ENCODE measurements at regions not wholly inside any gene's neighbourhood (a gene's known extent, or its start where the extent isn't known, plus 50 kb on each side); places are given as distances from the start of the nearest gene placed in this dataset.

- Histone ChIP-seq H3K9ac (ENCODE audit: low read length) (no peak overlapping the region), H4K8ac (ENCODE audit: low read length) (no peak overlapping the region), H2BK12ac (ENCODE audit: low read length in 2 of 2) (no peak overlapping the region), H3K14ac (ENCODE audit: low read length in 2 of 2) (no peak overlapping the region), H2BK5ac (ENCODE audit: low read depth, low read length, poor library complexity, severe bottlenecking) (no peak overlapping the region), H3K4ac (ENCODE audit: low read depth in 1 of 2, low read length in 2 of 2) (no peak overlapping the region), H3K18ac (ENCODE audit: low read depth in 1 of 2, low read length in 2 of 2) (no peak overlapping the region), H2BK15ac (ENCODE audit: low read depth, poor library complexity, severe bottlenecking) (no peak overlapping the region), H3K36me3 (ENCODE audit: control insufficient read depth in 1 of 2, insufficient read depth in 2 of 2, low read depth in 1 of 2, low read length in 2 of 2) (no peaks in the 10 kb centered on the region), H3K4me3 (ENCODE audit: insufficient read depth in 1 of 2, low read depth in 1 of 2, low read length in 2 of 2) (no peak overlapping the region), H2AFZ (ENCODE audit: low read depth, low read length) (no peak overlapping the region), H3K4me2 (ENCODE audit: low read length, poor library complexity, severe bottlenecking) (no peak overlapping the region), H3K27me3 (ENCODE audit: control insufficient read depth in 1 of 2, insufficient read depth in 1 of 2, low read length in 2 of 2) (peaks cover 12 to 24% of the 10 kb centered on the region in 2 experiments), H3K79me1 (replicated peaks; ENCODE audit: low read length, poor library complexity, severe bottlenecking) (no peaks in the 10 kb centered on the region), H2AK5ac (ENCODE audit: low read length, severe bottlenecking) (no peak overlapping the region), H4K91ac (ENCODE audit: low read length) (no peak overlapping the region), H3K4me1 (ENCODE audit: control insufficient read depth, insufficient read depth, low read depth, low read length) (no peaks in the 10 kb centered on the region), H2BK120ac (ENCODE audit: low read depth, low read length) (no peak overlapping the region), H3K27ac (ENCODE audit: low read length, poor library complexity, severe bottlenecking) (no peak overlapping the region), H3K23ac (ENCODE audit: low read length in 2 of 2) (no peak overlapping the region), H3K9me3 (ENCODE audit: control insufficient read depth, low read length) (peaks cover 6% of the 10 kb centered on the region)
- WGBS: 64% methylated on average over 15 of the region's 15 CpGs
- DNase-seq: no peak
Observed at GRCh38 chr22:44369293-44369661, 56.5 kb upstream of the SHISAL1 start.

GRCh38 chr22:44368611-44369292, 56.0 kb upstream of the SHISAL1 start:
- H3K14ac ChIP-seq (ENCODE audit: low read length in 2 of 2): no peak overlapping the region
- WGBS: 86% methylated on average over 16 of the region's 16 CpGs
- no peak overlapping the region for H2AFZ ChIP-seq (ENCODE audit: low read depth, low read length)
- H3K4me2 ChIP-seq (ENCODE audit: low read length, poor library complexity, severe bottlenecking): no peak overlapping the region
- peaks cover 12 to 26% of the 10 kb centered on the region in 2 experiments for H3K27me3 ChIP-seq (ENCODE audit: control insufficient read depth in 1 of 2, insufficient read depth in 1 of 2, low read length in 2 of 2)
- H3K79me1 ChIP-seq (replicated peaks; ENCODE audit: low read length, poor library complexity, severe bottlenecking): no peaks in the 10 kb centered on the region
- no peak overlapping the region for H2BK5ac ChIP-seq (ENCODE audit: low read depth, low read length, poor library complexity, severe bottlenecking)
- no peak overlapping the region for H3K4ac ChIP-seq (ENCODE audit: low read depth in 1 of 2, low read length in 2 of 2)
- no peak overlapping the region for H2BK12ac ChIP-seq (ENCODE audit: low read length in 2 of 2)
- no peak overlapping the region for H3K18ac ChIP-seq (ENCODE audit: low read depth in 1 of 2, low read length in 2 of 2)
- H3K23ac ChIP-seq (ENCODE audit: low read length in 2 of 2): no peak overlapping the region
- H2BK15ac ChIP-seq (ENCODE audit: low read depth, poor library complexity, severe bottlenecking): no peak overlapping the region
- no peak overlapping the region for H3K9ac ChIP-seq (ENCODE audit: low read length)
- H3K27ac ChIP-seq (ENCODE audit: low read length, poor library complexity, severe bottlenecking): no peak overlapping the region
- no peak overlapping the region for H2BK120ac ChIP-seq (ENCODE audit: low read depth, low read length)
- H3K36me3 ChIP-seq (ENCODE audit: control insufficient read depth in 1 of 2, insufficient read depth in 2 of 2, low read depth in 1 of 2, low read length in 2 of 2): no peaks in the 10 kb centered on the region
- H3K4me3 ChIP-seq (ENCODE audit: insufficient read depth in 1 of 2, low read depth in 1 of 2, low read length in 2 of 2): no peak overlapping the region
- H2AK5ac ChIP-seq (ENCODE audit: low read length, severe bottlenecking): no peak overlapping the region
- DNase-seq: no peak
- H3K4me1 ChIP-seq (ENCODE audit: control insufficient read depth, insufficient read depth, low read depth, low read length): no peaks in the 10 kb centered on the region
- H4K8ac ChIP-seq (ENCODE audit: low read length): no peak overlapping the region
- no peak overlapping the region for H4K91ac ChIP-seq (ENCODE audit: low read length)
- peaks cover under 1% of the 10 kb centered on the region for H3K9me3 ChIP-seq (ENCODE audit: control insufficient read depth, low read length)

GRCh38 chr22:44366372-44367300, 53.9 kb upstream of the SHISAL1 start:
- Histone ChIP-seq H3K79me1 (replicated peaks; ENCODE audit: low read length, poor library complexity, severe bottlenecking) (no peaks in the 10 kb centered on the region), H3K23ac (ENCODE audit: low read length in 2 of 2) (no peak overlapping the region), H3K18ac (ENCODE audit: low read depth in 1 of 2, low read length in 2 of 2) (peak overlapping the region in 1 of 2 experiments; percentile 41), H3K4ac (ENCODE audit: low read depth in 1 of 2, low read length in 2 of 2) (no peak overlapping the region), H2AK5ac (ENCODE audit: low read length, severe bottlenecking) (no peak overlapping the region), H3K27me3 (ENCODE audit: control insufficient read depth in 1 of 2, insufficient read depth in 1 of 2, low read length in 2 of 2) (peaks cover 12 to 26% of the 10 kb centered on the region in 2 experiments), H3K4me3 (ENCODE audit: insufficient read depth in 1 of 2, low read depth in 1 of 2, low read length in 2 of 2) (no peak overlapping the region), H3K4me1 (ENCODE audit: control insufficient read depth, insufficient read depth, low read depth, low read length) (peaks cover 5% of the 10 kb centered on the region), H2AFZ (ENCODE audit: low read depth, low read length) (no peak overlapping the region), H3K14ac (ENCODE audit: low read length in 2 of 2) (no peak overlapping the region), H2BK15ac (ENCODE audit: low read depth, poor library complexity, severe bottlenecking) (no peak overlapping the region), H3K36me3 (ENCODE audit: control insufficient read depth in 1 of 2, insufficient read depth in 2 of 2, low read depth in 1 of 2, low read length in 2 of 2) (no peaks in the 10 kb centered on the region), H3K4me2 (ENCODE audit: low read length, poor library complexity, severe bottlenecking) (no peak overlapping the region), H2BK12ac (ENCODE audit: low read length in 2 of 2) (peak overlapping the region; percentile 44 to 61), H3K27ac (ENCODE audit: low read length, poor library complexity, severe bottlenecking) (no peak overlapping the region), H2BK5ac (ENCODE audit: low read depth, low read length, poor library complexity, severe bottlenecking) (no peak overlapping the region), H3K9me3 (ENCODE audit: control insufficient read depth, low read length) (no peaks in the 10 kb centered on the region), H4K91ac (ENCODE audit: low read length) (no peak overlapping the region), H4K8ac (ENCODE audit: low read length) (peak overlapping the region; percentile 56), H2BK120ac (ENCODE audit: low read depth, low read length) (no peak overlapping the region), H3K9ac (ENCODE audit: low read length) (no peak overlapping the region)
- WGBS: 62% methylated on average over 7 of the region's 7 CpGs
- no peak for DNase-seq

GRCh38 chr22:44365832-44366231, 53.1 kb upstream of the SHISAL1 start:
- Histone ChIP-seq H2AK5ac (ENCODE audit: low read length, severe bottlenecking) (no peak overlapping the region), H3K36me3 (ENCODE audit: control insufficient read depth in 1 of 2, insufficient read depth in 2 of 2, low read depth in 1 of 2, low read length in 2 of 2) (no peaks in the 10 kb centered on the region), H3K4me2 (ENCODE audit: low read length, poor library complexity, severe bottlenecking) (no peak overlapping the region), H2BK120ac (ENCODE audit: low read depth, low read length) (no peak overlapping the region), H4K91ac (ENCODE audit: low read length) (no peak overlapping the region), H3K4ac (ENCODE audit: low read depth in 1 of 2, low read length in 2 of 2) (no peak overlapping the region), H3K18ac (ENCODE audit: low read depth in 1 of 2, low read length in 2 of 2) (no peak overlapping the region), H3K4me3 (ENCODE audit: insufficient read depth in 1 of 2, low read depth in 1 of 2, low read length in 2 of 2) (no peak overlapping the region), H3K27me3 (ENCODE audit: control insufficient read depth in 1 of 2, insufficient read depth in 1 of 2, low read length in 2 of 2) (peaks cover 12 to 26% of the 10 kb centered on the region in 2 experiments), H3K14ac (ENCODE audit: low read length in 2 of 2) (no peak overlapping the region), H3K4me1 (ENCODE audit: control insufficient read depth, insufficient read depth, low read depth, low read length) (peaks cover 5% of the 10 kb centered on the region), H3K79me1 (replicated peaks; ENCODE audit: low read length, poor library complexity, severe bottlenecking) (no peaks in the 10 kb centered on the region), H2BK5ac (ENCODE audit: low read depth, low read length, poor library complexity, severe bottlenecking) (no peak overlapping the region), H3K9me3 (ENCODE audit: control insufficient read depth, low read length) (no peaks in the 10 kb centered on the region), H2AFZ (ENCODE audit: low read depth, low read length) (no peak overlapping the region), H2BK12ac (ENCODE audit: low read length in 2 of 2) (no peak overlapping the region), H3K27ac (ENCODE audit: low read length, poor library complexity, severe bottlenecking) (no peak overlapping the region), H3K23ac (ENCODE audit: low read length in 2 of 2) (no peak overlapping the region), H4K8ac (ENCODE audit: low read length) (no peak overlapping the region), H3K9ac (ENCODE audit: low read length) (no peak overlapping the region), H2BK15ac (ENCODE audit: low read depth, poor library complexity, severe bottlenecking) (no peak overlapping the region)
- no peak for DNase-seq
- 86% methylated on average over 9 of the region's 9 CpGs for WGBS
